WTC11 (cell line): ENCODE measurements at regions not wholly inside any gene's neighbourhood (a gene's known extent, or its start where the extent isn't known, plus 50 kb on each side); places are given as distances from the start of the nearest gene placed in this dataset.

ENCODE experiments used
- ATAC-seq: fragments of 200-7000 bp; cut with Tn5 transposase; 2 replicates; pipeline ENCODE4 v1.10.0; 2021; ENCODE audit warnings: mild to moderate bottlenecking, moderate library complexity
- CTCF ChIA-PET: fragments of 300-600 bp; sonication (Branson Sonifier 250); formaldehyde crosslinking; loops from one replicate; lab custom pipeline; 2021; ENCODE audit warnings: antibody characterized with exemption; lab: Charles Lee
- POLR2A ChIA-PET: fragments of 350-600 bp; sonication (Branson Sonifier 250); formaldehyde crosslinking; loops from one replicate; lab custom pipeline; 2021; ENCODE audit warnings: antibody characterized with exemption; lab: Charles Lee
- DNase-seq: peaks from one replicate; pipeline ENCODE4 v3.0.0; 2021; ENCODE audit warnings: low spot score
- H3K27ac Mint-ChIP-seq: 2 replicates; pipeline ENCODE4 v1.8.0; 2021; ENCODE audit warnings: mixed read lengths
- H3K27me3 Mint-ChIP-seq: 2 replicates; pipeline ENCODE4 v1.8.0; 2021; ENCODE audit warnings: low read depth, mild to moderate bottlenecking, moderate library complexity, mixed read lengths
- H3K36me3 Mint-ChIP-seq: 2 replicates; pipeline ENCODE4 v1.8.0; 2021; ENCODE audit warnings: mixed read lengths
- H3K4me1 Mint-ChIP-seq: 2 replicates; pipeline ENCODE4 v1.8.0; 2022; ENCODE audit warnings: mixed read lengths
- H3K4me3 Mint-ChIP-seq: 2 replicates; pipeline ENCODE4 v1.8.0; 2021; ENCODE audit warnings: mild to moderate bottlenecking, moderate library complexity, mixed read lengths
- H3K9me3 Mint-ChIP-seq: 2 replicates; pipeline ENCODE4 v1.8.0; 2021; ENCODE audit warnings: mixed read lengths
- AFF4 ChIP-seq: sonication (generic); formaldehyde crosslinking; IDR thresholded peaks from 2 replicates; pipeline ENCODE4 v1.8.1; 2023; ENCODE audit warnings: mild to moderate bottlenecking, missing genetic modification reagents, borderline replicate concordance
- ARID4B ChIP-seq: sonication (generic); formaldehyde crosslinking; IDR thresholded peaks from 2 replicates; pipeline ENCODE4 v1.8.0; 2023; ENCODE audit warnings: missing genetic modification reagents, mild to moderate bottlenecking, borderline replicate concordance
- ATF2 ChIP-seq: sonication (generic); formaldehyde crosslinking; IDR thresholded peaks from 2 replicates; pipeline ENCODE4 v1.8.1; 2022; ENCODE audit warnings: low read depth, missing genetic modification reagents, borderline replicate concordance
- E2F5 ChIP-seq: sonication (generic); formaldehyde crosslinking; IDR thresholded peaks from 2 replicates; pipeline ENCODE4 v1.8.1; 2022; ENCODE audit warnings: mild to moderate bottlenecking, moderate library complexity, missing genetic modification reagents
- GABPB1 ChIP-seq: sonication (generic); formaldehyde crosslinking; IDR thresholded peaks from 2 replicates; pipeline ENCODE4 v1.8.1; 2023; ENCODE audit warnings: mild to moderate bottlenecking, missing genetic modification reagents
- HMGXB4 ChIP-seq: sonication (generic); formaldehyde crosslinking; IDR thresholded peaks from 2 replicates; pipeline ENCODE4 v1.8.1; 2023; ENCODE audit warnings: mild to moderate bottlenecking, moderate library complexity, missing genetic modification reagents
- IRF1 ChIP-seq: sonication (generic); formaldehyde crosslinking; IDR thresholded peaks from 2 replicates; pipeline ENCODE4 v1.8.0; 2023; ENCODE audit warnings: missing genetic modification reagents
- MAX ChIP-seq: sonication (generic); formaldehyde crosslinking; IDR thresholded peaks from 2 replicates; pipeline ENCODE4 v1.8.0; 2022; ENCODE audit warnings: mild to moderate bottlenecking, missing genetic modification reagents
- MYBL2 ChIP-seq: sonication (generic); formaldehyde crosslinking; IDR thresholded peaks from 2 replicates; pipeline ENCODE4 v1.8.1; 2023; ENCODE audit warnings: mild to moderate bottlenecking, moderate library complexity, missing genetic modification reagents
- RELA ChIP-seq: sonication (generic); formaldehyde crosslinking; IDR thresholded peaks from 2 replicates; pipeline ENCODE4 v1.8.1; 2022; ENCODE audit warnings: missing genetic modification reagents, mild to moderate bottlenecking, borderline replicate concordance
- SMAD4 ChIP-seq: sonication (generic); formaldehyde crosslinking; IDR thresholded peaks from 2 replicates; pipeline ENCODE4 v1.8.0; 2022; ENCODE audit warnings: mild to moderate bottlenecking, missing genetic modification reagents
- SP1 ChIP-seq: sonication (generic); formaldehyde crosslinking; conservative IDR thresholded peaks from 2 replicates; pipeline ENCODE4 v1.8.1; 2022; ENCODE audit warnings: missing genetic modification reagents
- TEAD4 ChIP-seq: sonication (generic); formaldehyde crosslinking; IDR thresholded peaks from 2 replicates; pipeline ENCODE4 v1.8.0; 2022; ENCODE audit warnings: mild to moderate bottlenecking, missing genetic modification reagents
- TP53 ChIP-seq: sonication (generic); formaldehyde crosslinking; IDR thresholded peaks from 2 replicates; pipeline ENCODE4 v1.8.1; 2023; ENCODE audit warnings: mild to moderate bottlenecking, missing genetic modification reagents
- USF2 ChIP-seq: sonication (generic); formaldehyde crosslinking; IDR thresholded peaks from 2 replicates; pipeline ENCODE4 v1.8.1; 2023; ENCODE audit warnings: mild to moderate bottlenecking, missing genetic modification reagents, moderate library complexity
- ZNF121 ChIP-seq: sonication (generic); formaldehyde crosslinking; IDR thresholded peaks from 2 replicates; pipeline ENCODE4 v1.8.0; 2023; ENCODE audit warnings: missing genetic modification reagents
- ZNF219 ChIP-seq: sonication (generic); formaldehyde crosslinking; IDR thresholded peaks from 2 replicates; pipeline ENCODE4 v1.8.0; 2023; ENCODE audit warnings: missing genetic modification reagents, mild to moderate bottlenecking, borderline replicate concordance
- ZNF671 ChIP-seq: fragments of 250-450 bp; sonication (Bioruptor Pico); IDR thresholded peaks from 2 replicates; pipeline ENCODE4 v1.8.0; 2021; ENCODE audit warnings: mild to moderate bottlenecking
- ZSCAN18 ChIP-seq: fragments of 250-450 bp; sonication (Bioruptor Pico); IDR thresholded peaks from 2 replicates; pipeline ENCODE4 v2.1.2; 2022; ENCODE audit warnings: mild to moderate bottlenecking, moderate library complexity

- no peak for TF ChIP-seq AFF4 (CRISPR knock-in tag)
- TF ChIP-seq HMGXB4, result no peak
- TF ChIP-seq ZNF671 (CRISPR knock-in tag), result no peak
- TF ChIP-seq IRF1 (CRISPR knock-in tag), result no peak
- TF ChIP-seq SMAD4 (CRISPR knock-in tag), result no peak
- TF ChIP-seq TEAD4, result no peak
- no peak for TF ChIP-seq ZNF219 (CRISPR knock-in tag)
- TF ChIP-seq ARID4B (CRISPR knock-in tag), result no peak
- no peak for TF ChIP-seq E2F5 (CRISPR knock-in tag)
- TF ChIP-seq, all 79 proteins: peak for 0
Measured at GRCh38 chr17:69944406-69944805, 130.6 kb upstream of the KCNJ16 start (continued).

GRCh38 chr17:69945698-69946185 is 129.3 kb upstream of the KCNJ16 start:
- DNase-seq (no peak), ATAC-seq (no peak)
- H3K4me3 Mint-ChIP-seq, result no peak overlapping the region
- no peaks in the 10 kb centered on the region for H3K27me3 Mint-ChIP-seq
- TF ChIP-seq ATF2 (CRISPR knock-in tag), result no peak
- no peak for TF ChIP-seq RELA
- TF ChIP-seq TP53 (CRISPR knock-in tag), result no peak
- no peak for TF ChIP-seq GABPB1 (CRISPR knock-in tag)
- TF ChIP-seq ZSCAN18 (CRISPR knock-in tag), result no peak
- TF ChIP-seq MYBL2 (CRISPR knock-in tag), result no peak
- TF ChIP-seq ZNF121 (CRISPR knock-in tag), result no peak
- no peak for TF ChIP-seq MAX
- TF ChIP-seq SP1 (CRISPR knock-in tag), result no peak
- TF ChIP-seq USF2 (CRISPR knock-in tag), result no peak
- no peak overlapping the region for H3K27ac Mint-ChIP-seq
- CTCF ChIA-PET, result no interaction called here
- no peaks in the 10 kb centered on the region for H3K9me3 Mint-ChIP-seq
- no peaks in the 10 kb centered on the region for H3K36me3 Mint-ChIP-seq
- POLR2A ChIA-PET, result no interaction called here
- no peaks in the 10 kb centered on the region for H3K4me1 Mint-ChIP-seq
